ENCODE measurements at regions not wholly inside any gene's neighbourhood (a gene's known extent, or its start where the extent isn't known, plus 50 kb on each side); places are given as distances from the start of the nearest gene placed in this dataset.

GRCh38 chr7:41470081-41470480, 232.8 kb downstream of the INHBA start:
- TF ChIP-seq POLR2AphosphoS5 (IDR thresholded peaks at IDR 0.05): no peak
- TF ChIP-seq, protein P1, sequence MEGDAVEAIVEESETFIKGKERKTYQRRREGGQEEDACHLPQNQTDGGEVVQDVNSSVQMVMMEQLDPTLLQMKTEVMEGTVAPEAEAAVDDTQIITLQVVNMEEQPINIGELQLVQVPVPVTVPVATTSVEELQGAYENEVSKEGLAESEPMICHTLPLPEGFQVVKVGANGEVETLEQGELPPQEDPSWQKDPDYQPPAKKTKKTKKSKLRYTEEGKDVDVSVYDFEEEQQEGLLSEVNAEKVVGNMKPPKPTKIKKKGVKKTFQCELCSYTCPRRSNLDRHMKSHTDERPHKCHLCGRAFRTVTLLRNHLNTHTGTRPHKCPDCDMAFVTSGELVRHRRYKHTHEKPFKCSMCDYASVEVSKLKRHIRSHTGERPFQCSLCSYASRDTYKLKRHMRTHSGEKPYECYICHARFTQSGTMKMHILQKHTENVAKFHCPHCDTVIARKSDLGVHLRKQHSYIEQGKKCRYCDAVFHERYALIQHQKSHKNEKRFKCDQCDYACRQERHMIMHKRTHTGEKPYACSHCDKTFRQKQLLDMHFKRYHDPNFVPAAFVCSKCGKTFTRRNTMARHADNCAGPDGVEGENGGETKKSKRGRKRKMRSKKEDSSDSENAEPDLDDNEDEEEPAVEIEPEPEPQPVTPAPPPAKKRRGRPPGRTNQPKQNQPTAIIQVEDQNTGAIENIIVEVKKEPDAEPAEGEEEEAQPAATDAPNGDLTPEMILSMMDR (IDR thresholded peaks at IDR 0.05): no peak
- no peak for TF ChIP-seq POLR2A (IDR thresholded peaks at IDR 0.05)
- TF ChIP-seq EP300 (IDR thresholded peaks at IDR 0.05): no peak
